GM23338 (cell line): ENCODE measurements at regions not wholly inside any gene's neighbourhood (a gene's known extent, or its start where the extent isn't known, plus 50 kb on each side); places are given as distances from the start of the nearest gene placed in this dataset.

ENCODE experiments used
- ATAC-seq: fragments of 200-7000 bp; cut with Tn5 transposase; 3 replicates; pipeline ENCODE4 v1.9.1; 2020
- DNase-seq: peaks from one replicate; pipeline ENCODE4 v3.0.0-alpha.2; 2015; ENCODE audit warnings: low spot score
- H2AFZ ChIP-seq: fragments of 200-600 bp; sonication (generic); 2 replicates; pipeline ENCODE4 v1.8.0; 2016; ENCODE audit warnings: antibody characterized with exemption, mild to moderate bottlenecking, moderate library complexity
- H3F3A ChIP-seq: fragments of 200-600 bp; sonication (generic); replicated peaks from 2 replicates; pipeline ENCODE4 v1.8.0; 2017; ENCODE audit warnings: antibody characterized with exemption, mixed run types, low read depth
- H3K27ac ChIP-seq: fragments of 200-600 bp; sonication (generic); 2 replicates; pipeline ENCODE4 v1.6.1; 2016; ENCODE audit warnings: low read depth
- H3K27me3 ChIP-seq: fragments of 200-600 bp; sonication (generic); 2 replicates; pipeline ENCODE4 v1.8.0; 2016; ENCODE audit warnings: mild to moderate bottlenecking, mixed run types, moderate library complexity; ENCODE audit not compliant: insufficient read depth
- H3K36me3 ChIP-seq: fragments of 200-600 bp; sonication (generic); 2 replicates; pipeline ENCODE4 v1.8.0; 2016; ENCODE audit warnings: mild to moderate bottlenecking; ENCODE audit not compliant: insufficient read depth
- H3K4me1 ChIP-seq: fragments of 200-600 bp; sonication (generic); 2 replicates; pipeline ENCODE4 v1.8.0; 2016; ENCODE audit warnings: mild to moderate bottlenecking, moderate library complexity; ENCODE audit not compliant: insufficient read depth
- H3K4me2 ChIP-seq: fragments of 200-600 bp; sonication (generic); 2 replicates; pipeline ENCODE4 v1.7.1; 2017; ENCODE audit warnings: mixed run types
- H3K4me3 ChIP-seq: fragments of 200-600 bp; sonication (generic); 2 replicates; pipeline ENCODE4 v1.6.1; 2016; ENCODE audit warnings: mixed run types
- H3K79me2 ChIP-seq: fragments of 200-600 bp; sonication (generic); replicated peaks from 2 replicates; pipeline ENCODE4 v1.8.0; 2017; ENCODE audit warnings: mild to moderate bottlenecking; ENCODE audit not compliant: insufficient read depth
- H3K9me2 ChIP-seq: fragments of 200-600 bp; sonication (generic); 2 replicates; pipeline ENCODE4 v1.8.0; 2017; ENCODE audit not compliant: insufficient read depth
- H4K20me1 ChIP-seq: fragments of 200-600 bp; sonication (generic); replicated peaks from 2 replicates; pipeline ENCODE4 v1.8.0; 2017; ENCODE audit warnings: mild to moderate bottlenecking; ENCODE audit not compliant: insufficient read depth
- H3K27ac Mint-ChIP-seq: 2 replicates; pipeline ENCODE4 v1.8.0; 2020; ENCODE audit warnings: inconsistent platforms, mild to moderate bottlenecking, moderate library complexity, mixed read lengths
- H3K27me3 Mint-ChIP-seq: 3 replicates; pipeline ENCODE4 v1.8.0; 2022; ENCODE audit warnings: low read depth, mild to moderate bottlenecking, moderate library complexity, mixed read lengths, inconsistent platforms; ENCODE audit not compliant: insufficient read depth, poor library complexity
- H3K36me3 Mint-ChIP-seq: 3 replicates; pipeline ENCODE4 v1.8.0; 2021; ENCODE audit warnings: low read depth, mild to moderate bottlenecking, inconsistent platforms, moderate library complexity, mixed read lengths
- H3K4me1 Mint-ChIP-seq: 3 replicates; pipeline ENCODE4 v1.8.0; 2020; ENCODE audit warnings: mild to moderate bottlenecking, inconsistent platforms, mixed read lengths
- H3K4me3 Mint-ChIP-seq: 3 replicates; pipeline ENCODE4 v1.8.0; 2021; ENCODE audit warnings: moderate library complexity, mild to moderate bottlenecking, inconsistent platforms, mixed read lengths
- H3K9me3 Mint-ChIP-seq: 3 replicates; pipeline ENCODE4 v1.8.0; 2020; ENCODE audit warnings: moderate library complexity, mild to moderate bottlenecking, inconsistent platforms, mixed read lengths
- CREB1 ChIP-seq: fragments of 250-450 bp; sonication (Bioruptor Pico); IDR thresholded peaks from 2 replicates; pipeline ENCODE4 v1.5.0; 2020; ENCODE audit warnings: low read depth, mild to moderate bottlenecking, moderate library complexity
- CTCF ChIP-seq, 2 experiments: fragments of 200-600 bp in 1 of 2; sonication (generic) in 1 of 2; conservative IDR thresholded peaks; 2 replicates each; pipeline versions ENCODE4 v1.5.1 to v1.6.1; 2016 to 2017; ENCODE audit warnings: antibody characterized with exemption in 2 of 2, low read depth in 2 of 2, mild to moderate bottlenecking in 2 of 2, moderate library complexity in 1 of 2
- ETS1 ChIP-seq: IDR thresholded peaks from 2 replicates; pipeline ENCODE4 v1.6.1; 2016; ENCODE audit warnings: antibody characterized with exemption
- EZH2 ChIP-seq: fragments of 200-600 bp; sonication (generic); IDR thresholded peaks from one replicate; pipeline ENCODE4 v1.8.0; 2017; ENCODE audit warnings: antibody characterized with exemption, mild to moderate bottlenecking, low read depth; ENCODE audit not compliant: unreplicated experiment
- EZH2phosphoT487 ChIP-seq: fragments of 200-600 bp; sonication (generic); IDR thresholded peaks from one replicate; pipeline ENCODE4 v1.8.1; 2018; ENCODE audit warnings: antibody characterized with exemption; ENCODE audit not compliant: unreplicated experiment
- JUNB ChIP-seq: IDR thresholded peaks from one replicate; pipeline ENCODE4 v1.6.1; 2016; ENCODE audit warnings: antibody characterized with exemption; ENCODE audit not compliant: unreplicated experiment
- NANOG ChIP-seq: IDR thresholded peaks from 2 replicates; pipeline ENCODE4 v1.6.1; 2016; ENCODE audit warnings: antibody characterized with exemption, borderline replicate concordance
- POLR2AphosphoS5 ChIP-seq: IDR thresholded peaks from 2 replicates; pipeline ENCODE4 v1.6.1; 2016; ENCODE audit warnings: antibody characterized with exemption, low read depth
- REST ChIP-seq: IDR thresholded peaks from one replicate; pipeline ENCODE4 v1.6.1; 2018; ENCODE audit warnings: antibody characterized with exemption; ENCODE audit not compliant: unreplicated experiment
- STAT1 ChIP-seq: IDR thresholded peaks from one replicate; pipeline ENCODE4 v1.6.1; 2016; ENCODE audit warnings: antibody characterized with exemption; ENCODE audit not compliant: unreplicated experiment
- ZNF114 ChIP-seq: fragments of 250-450 bp; sonication (Bioruptor Pico); IDR thresholded peaks from 2 replicates; pipeline ENCODE4 v1.5.0; 2020; ENCODE audit warnings: mild to moderate bottlenecking, moderate library complexity
- ZNF331 ChIP-seq: fragments of 250-450 bp; sonication (Bioruptor Pico); IDR thresholded peaks from 2 replicates; pipeline ENCODE4 v1.5.0; 2020; ENCODE audit warnings: low read depth, mild to moderate bottlenecking, moderate library complexity
- ZNF462 ChIP-seq: fragments of 250-450 bp; sonication (Bioruptor Pico); IDR thresholded peaks from 2 replicates; pipeline ENCODE4 v1.5.0; 2020; ENCODE audit warnings: mild to moderate bottlenecking, moderate library complexity

GRCh38 chr18:66752733-66753132, 148.8 kb upstream of the CDH19 start:
- Mint-ChIP-seq H3K9me3 (no peaks in the 10 kb centered on the region), H3K27ac (peak overlapping the region; percentile 30; the same call in 1 of the 2 replicates), H3K36me3 (no peaks in the 10 kb centered on the region), H3K27me3 (peaks cover 2% of the 10 kb centered on the region), H3K4me1 (no peaks in the 10 kb centered on the region), H3K4me3 (no peak overlapping the region)
- no peaks in the 10 kb centered on the region for H3K36me3 ChIP-seq
- no peaks in the 10 kb centered on the region for H3K79me2 ChIP-seq
- H4K20me1 ChIP-seq = no peaks in the 10 kb centered on the region
- H3K27ac ChIP-seq = no peak overlapping the region
- H3K27me3 ChIP-seq = no peaks in the 10 kb centered on the region
- TF ChIP-seq JUNB (no peak), NANOG (no peak), EZH2 (no peak), CREB1 (no peak), STAT1 (no peak), POLR2AphosphoS5 (no peak), ZNF462 (no peak), ETS1 (no peak), REST (no peak), ZNF114 (CRISPR knock-in tag) (no peak), EZH2phosphoT487 (no peak), ZNF331 (CRISPR knock-in tag) (no peak), CTCF (conservative IDR thresholded peaks at IDR 0.05; ENCODE audit: low read depth in 2 of 2) (no peak)
- H3K4me2 ChIP-seq = no peak overlapping the region
- DNase-seq (no peak), ATAC-seq (no peak)
- peaks cover 9% of the 10 kb centered on the region; the same call in 1 of the 2 replicates for H3K9me2 ChIP-seq
- H3F3A ChIP-seq = no peaks in the 10 kb centered on the region
- no peak overlapping the region for H3K4me3 ChIP-seq
- H3K4me1 ChIP-seq = no peaks in the 10 kb centered on the region
- no peak overlapping the region for H2AFZ ChIP-seq
